ENCODE measurements at regions not wholly inside any gene's neighbourhood (a gene's known extent, or its start where the extent isn't known, plus 50 kb on each side); places are given as distances from the start of the nearest gene placed in this dataset.
"Not testable (repeated sequence)": the region's sequence is repeated elsewhere in the genome, so short reads cannot be mapped to it uniquely, and the experiment has no call there.

- no peak for DNase-seq (ENCODE audit: low read depth, low spot score)
- in situ Hi-C loops (cut with HindIII; ENCODE audit: low pct_unique_long_range_greater_than_20kb, low sequenced_read_pairs): no loop called here
These were observed 650.7 kb upstream of the GRID2 start for GRCh38 chr4:91653067-91653466.

GRCh38 chr4:91681091-91681490 is 622.7 kb upstream of the GRID2 start:
- in situ Hi-C loops (cut with HindIII; ENCODE audit: low pct_unique_long_range_greater_than_20kb, low sequenced_read_pairs): no loop called here
- no peak for DNase-seq (ENCODE audit: low read depth, low spot score)

DNA sequence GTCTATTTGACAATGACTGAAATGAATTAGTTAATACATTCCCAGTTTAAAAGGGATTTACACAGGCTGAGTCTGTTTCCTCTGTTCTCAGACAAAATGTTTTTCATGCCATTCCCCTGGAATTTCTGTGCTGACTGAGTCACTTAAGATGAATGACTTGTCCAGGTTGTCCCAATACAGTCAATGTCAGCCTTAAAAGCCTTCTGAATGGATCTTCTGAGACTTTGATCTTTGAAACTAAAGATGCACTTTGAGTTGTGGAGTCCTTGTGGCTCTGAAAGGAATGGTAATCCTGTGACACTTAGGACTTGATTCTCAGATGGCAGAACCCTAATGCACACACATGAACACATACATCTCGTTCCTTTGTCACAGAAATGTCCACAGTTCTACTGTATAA is 622.2 kb upstream of the GRID2 start:
- DNase-seq (ENCODE audit: low read depth, low spot score): no peak

GRCh38 chr4:91684955-91685354 is 618.8 kb upstream of the GRID2 start:
- in situ Hi-C loops (cut with HindIII; ENCODE audit: low pct_unique_long_range_greater_than_20kb, low sequenced_read_pairs): no loop called here
- no peak for DNase-seq (ENCODE audit: low read depth, low spot score)

More for the DNA sequence above, 622.2 kb upstream of the GRID2 start:
- in situ Hi-C loops (cut with HindIII; ENCODE audit: low pct_unique_long_range_greater_than_20kb, low sequenced_read_pairs): no loop called here

- DNase-seq (ENCODE audit: low read depth, low spot score): no peak
- in situ Hi-C loops (cut with HindIII; ENCODE audit: low pct_unique_long_range_greater_than_20kb, low sequenced_read_pairs): no loop called here
These were observed 615.4 kb upstream of the GRID2 start for GRCh38 chr4:91688413-91688812.

GRCh38 chr4:91699691-91700090 is 604.1 kb upstream of the GRID2 start:
- DNase-seq (ENCODE audit: low read depth, low spot score); in situ Hi-C loops (cut with HindIII; ENCODE audit: low pct_unique_long_range_greater_than_20kb, low sequenced_read_pairs): not testable (repeated sequence)

- in situ Hi-C loops (cut with HindIII; ENCODE audit: low pct_unique_long_range_greater_than_20kb, low sequenced_read_pairs): no loop called here
- DNase-seq (ENCODE audit: low read depth, low spot score): no peak
These were observed 573.9 kb upstream of the GRID2 start for GRCh38 chr4:91729851-91730250.

GRCh38 chr4:91734682-91735081 is 569.1 kb upstream of the GRID2 start:
- peak; percentile 30 for DNase-seq (ENCODE audit: low read depth, low spot score)
- in situ Hi-C loops (cut with HindIII; ENCODE audit: low pct_unique_long_range_greater_than_20kb, low sequenced_read_pairs): no loop called here

- DNase-seq (ENCODE audit: low read depth, low spot score); in situ Hi-C loops (cut with HindIII; ENCODE audit: low pct_unique_long_range_greater_than_20kb, low sequenced_read_pairs): not testable (repeated sequence)
These were observed 564.9 kb upstream of the GRID2 start for GRCh38 chr4:91738831-91739230.

DNA sequence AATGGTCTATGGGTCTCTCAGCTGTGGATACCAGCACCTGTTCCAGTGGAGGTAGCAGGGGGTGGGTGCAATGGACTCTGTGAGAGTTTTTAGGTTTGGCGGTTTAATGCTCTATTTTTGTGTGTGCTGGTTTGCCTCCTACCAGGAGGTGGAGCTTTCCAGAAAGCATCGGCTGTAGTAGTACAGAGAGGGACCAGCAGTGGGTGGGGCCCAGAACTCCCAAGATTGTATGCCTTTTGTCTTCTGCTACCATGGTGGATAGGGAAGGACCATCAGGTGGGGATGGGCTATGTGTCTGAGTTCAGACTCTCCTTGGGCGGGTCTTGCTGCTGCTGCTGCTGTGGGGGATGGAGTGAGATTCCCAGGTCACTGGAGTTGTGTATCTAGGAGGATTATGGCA is 557.2 kb upstream of the GRID2 start:
- peak; percentile 1 for DNase-seq (ENCODE audit: low read depth, low spot score)
- in situ Hi-C loops (cut with HindIII; ENCODE audit: low pct_unique_long_range_greater_than_20kb, low sequenced_read_pairs): no loop called here

- in situ Hi-C loops (cut with HindIII; ENCODE audit: low pct_unique_long_range_greater_than_20kb, low sequenced_read_pairs): no loop called here
These were observed 551.8 kb upstream of the GRID2 start for GRCh38 chr4:91751961-91752360.

DNA sequence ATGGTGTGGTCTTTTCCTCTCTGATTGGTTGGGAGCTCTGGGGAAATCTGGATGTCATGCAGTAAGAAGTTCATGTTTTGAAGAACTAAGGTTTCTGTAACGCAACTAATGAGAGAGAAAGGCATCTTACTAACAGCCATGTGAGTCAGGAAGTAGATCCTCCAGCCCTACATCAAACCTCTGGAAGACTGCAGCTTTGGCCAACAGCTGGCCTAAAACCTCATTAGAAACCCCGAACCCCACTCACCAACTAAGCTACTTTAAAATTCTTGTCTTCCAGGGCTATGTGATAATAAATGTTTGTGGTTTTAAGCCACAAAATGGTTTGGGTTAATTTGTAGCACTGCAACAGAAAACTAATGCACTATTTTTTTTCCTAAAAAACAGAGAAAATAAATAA is 549.0 kb upstream of the GRID2 start:
- in situ Hi-C loops (cut with HindIII; ENCODE audit: low pct_unique_long_range_greater_than_20kb, low sequenced_read_pairs): no loop called here
- DNase-seq (ENCODE audit: low read depth, low spot score): no peak

More at GRCh38 chr4:91751961-91752360, 551.8 kb upstream of the GRID2 start:
- DNase-seq (ENCODE audit: low read depth, low spot score): no peak

- in situ Hi-C loops (cut with HindIII; ENCODE audit: low pct_unique_long_range_greater_than_20kb, low sequenced_read_pairs): no loop called here
- DNase-seq (ENCODE audit: low read depth, low spot score): peak; percentile 34
These were observed 545.3 kb upstream of the GRID2 start for GRCh38 chr4:91758487-91758886.

GRCh38 chr4:91764085-91764484 is 539.7 kb upstream of the GRID2 start:
- in situ Hi-C loops (cut with HindIII; ENCODE audit: low pct_unique_long_range_greater_than_20kb, low sequenced_read_pairs): no loop called here
- DNase-seq (ENCODE audit: low read depth, low spot score): no peak

GRCh38 chr4:91769912-91770311 is 533.9 kb upstream of the GRID2 start:
- no peak for DNase-seq (ENCODE audit: low read depth, low spot score)
- in situ Hi-C loops (cut with HindIII; ENCODE audit: low pct_unique_long_range_greater_than_20kb, low sequenced_read_pairs): no loop called here

- DNase-seq (ENCODE audit: low read depth, low spot score); in situ Hi-C loops (cut with HindIII; ENCODE audit: low pct_unique_long_range_greater_than_20kb, low sequenced_read_pairs): not testable (repeated sequence)
These were observed 512.1 kb upstream of the GRID2 start for GRCh38 chr4:91791631-91792030.

DNA sequence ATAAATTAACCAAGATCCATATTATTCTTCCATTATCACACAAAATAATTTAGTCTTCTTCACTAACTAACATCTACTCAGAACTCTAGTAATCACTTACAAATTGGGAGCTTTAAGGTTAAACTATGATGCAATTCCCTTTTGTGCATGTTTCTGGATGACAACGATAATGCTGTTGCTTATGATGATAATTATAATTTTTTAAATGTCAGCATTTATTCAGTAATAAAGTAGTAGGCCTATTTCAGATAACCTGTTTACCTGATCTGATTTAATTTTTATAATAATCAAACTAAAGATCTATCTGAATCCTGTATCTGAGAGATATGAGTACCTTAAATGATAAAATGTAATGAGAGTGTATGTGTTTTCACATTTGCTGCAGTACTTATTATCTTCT is 507.8 kb upstream of the GRID2 start:
- in situ Hi-C loops (cut with HindIII; ENCODE audit: low pct_unique_long_range_greater_than_20kb, low sequenced_read_pairs): no loop called here

GRCh38 chr4:91812319-91812718 is 491.4 kb upstream of the GRID2 start:
- in situ Hi-C loops (cut with HindIII; ENCODE audit: low pct_unique_long_range_greater_than_20kb, low sequenced_read_pairs): no loop called here
- DNase-seq (ENCODE audit: low read depth, low spot score): no peak

More for the DNA sequence above, 507.8 kb upstream of the GRID2 start:
- DNase-seq (ENCODE audit: low read depth, low spot score): no peak

DNA sequence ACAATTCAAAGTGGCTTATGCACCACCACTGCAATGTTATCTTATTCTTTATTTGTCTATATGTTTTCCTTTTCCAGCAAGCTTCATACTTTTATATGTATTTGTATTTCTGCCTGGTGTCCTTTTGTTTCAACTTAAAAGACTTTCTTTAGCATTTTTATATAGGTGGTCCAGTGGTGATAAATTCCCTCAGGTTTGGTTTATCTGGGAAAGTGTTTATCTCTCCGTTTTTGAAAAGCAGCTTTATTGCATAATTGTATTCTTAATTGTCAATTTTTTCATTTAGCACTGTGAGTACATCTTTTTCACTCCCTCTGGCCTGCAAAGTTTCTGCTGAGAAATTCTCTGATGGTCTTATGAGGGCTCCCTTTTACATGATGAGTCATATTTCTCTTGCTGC is 479.0 kb upstream of the GRID2 start:
- no peak for DNase-seq (ENCODE audit: low read depth, low spot score)
- in situ Hi-C loops (cut with HindIII; ENCODE audit: low pct_unique_long_range_greater_than_20kb, low sequenced_read_pairs): no loop called here

DNA sequence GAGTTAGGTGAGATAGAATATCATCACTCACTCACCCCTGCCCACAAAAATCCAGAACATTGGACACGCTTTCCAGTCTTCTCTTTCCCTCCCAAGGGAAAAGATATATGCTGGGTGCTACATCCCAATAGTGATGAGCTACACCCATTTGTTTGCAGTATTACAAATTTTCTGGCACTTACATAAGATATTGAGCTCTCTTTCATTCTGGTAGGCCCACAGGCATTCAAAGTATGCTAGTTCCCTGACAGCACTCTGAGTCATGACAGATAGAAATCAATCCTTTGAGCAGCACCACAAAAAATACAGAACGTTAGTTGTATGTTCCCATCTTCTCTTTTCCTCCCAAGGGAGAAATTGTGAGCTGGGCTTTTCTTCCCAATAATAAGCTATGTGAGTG is 477.6 kb upstream of the GRID2 start:
- DNase-seq (ENCODE audit: low read depth, low spot score): no peak
- in situ Hi-C loops (cut with HindIII; ENCODE audit: low pct_unique_long_range_greater_than_20kb, low sequenced_read_pairs): no loop called here
